ENCODE measurements at regions not wholly inside any gene's neighbourhood (a gene's known extent, or its start where the extent isn't known, plus 50 kb on each side); places are given as distances from the start of the nearest gene placed in this dataset.

DNA sequence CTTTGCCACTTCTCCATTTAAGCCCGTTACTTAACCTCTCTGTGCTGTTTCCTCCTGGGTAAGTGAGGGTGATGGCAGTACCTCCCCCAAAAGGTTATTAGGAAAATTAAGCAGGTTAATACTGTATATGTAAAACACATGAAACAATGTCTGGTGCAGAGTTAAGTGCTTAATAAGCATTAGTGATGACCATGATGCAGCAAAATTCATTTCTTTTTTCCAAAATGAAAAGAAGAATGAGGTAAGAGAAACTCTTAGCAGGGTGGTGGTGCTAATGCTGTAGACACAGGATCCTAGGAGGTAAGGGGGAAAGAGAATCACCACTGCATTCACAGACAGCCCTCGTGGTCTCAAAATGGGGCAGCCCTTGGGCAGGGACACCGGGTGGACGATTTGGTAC is 115.1 kb upstream of the RAI14 start (continued):
- no peak for TF ChIP-seq PRDM10 (IDR thresholded peaks at IDR 0.05; ENCODE audit: partially characterized antibody)

GRCh38 chr5:34542818-34543217 is 113.3 kb upstream of the RAI14 start:
- Histone ChIP-seq H3K79me2 (ENCODE audit: control insufficient read depth, insufficient read depth, low read length) (no peaks in the 10 kb centered on the region), H3K9me1 (ENCODE audit: control insufficient read depth, insufficient read depth, low read length) (no peaks in the 10 kb centered on the region), H2AFZ (ENCODE audit: low read depth, low read length) (no peak overlapping the region), H3K9me3 (replicated peaks; ENCODE audit: control insufficient read depth, insufficient read depth, low read depth, low read length) (peaks cover 19% of the 10 kb centered on the region), H3K27me3 (ENCODE audit: control insufficient read depth in 2 of 2, insufficient read depth in 2 of 2, low read length in 2 of 2) (no peaks in the 10 kb centered on the region), H3K4me2 (ENCODE audit: insufficient read depth, low read length) (no peak overlapping the region), H3K4me1 (replicated peaks in 1 of 2; ENCODE audit: control insufficient read depth in 2 of 2, insufficient read depth in 2 of 2, low read length in 2 of 2) (peaks cover 0 to 3% of the 10 kb centered on the region in 2 experiments; a peak in 2 of 5 replicates), H3K36me3 (ENCODE audit: control insufficient read depth, insufficient read depth, low read length) (no peaks in the 10 kb centered on the region), H4K20me1 (replicated peaks; ENCODE audit: control insufficient read depth, insufficient read depth, low read length) (no peaks in the 10 kb centered on the region), H3K4me3 (no peak overlapping the region), H3K9ac (ENCODE audit: insufficient read depth in 1 of 2, low read depth in 2 of 2, low read length in 2 of 2) (no peak overlapping the region), H3K27ac (ENCODE audit: extremely low read depth, low read depth, low read length) (no peak overlapping the region)
- ChIA-PET CTCF (ENCODE audit: low intra/inter-chr PET ratio) (no interaction called here), POLR2A (no interaction called here)
- BruUV-seq (replicated peaks) = no TSS peak
- 0% methylated on average over 1 of the region's 1 CpG for WGBS (ENCODE audit: insufficient coverage, low coverage, missing lambda C conversion rate)
- FAIRE-seq = no peak
- intact Hi-C loops (cut with micrococcal nuclease) = no loop called here
- no peak for DNase-seq (ENCODE audit: extremely low read depth in 1 of 4, low spot score in 3 of 4)
- in situ Hi-C loops (cut with MboI) = no loop called here
- ATAC-seq = no peak
- TF ChIP-seq HDGF (IDR thresholded peaks at IDR 0.05) (no peak), SIRT6 (IDR thresholded peaks at IDR 0.05; ENCODE audit: low read depth, low read length) (no peak), RHOXF2B (CRISPR knock-in tag; conservative IDR thresholded peaks at IDR 0.05) (no peak), ZFPM2 (CRISPR knock-in tag; IDR thresholded peaks at IDR 0.05) (no peak), ZNF76 (CRISPR knock-in tag; IDR thresholded peaks at IDR 0.05; ENCODE audit: borderline replicate concordance) (no peak), HNRNPK (IDR thresholded peaks at IDR 0.05; ENCODE audit: low read depth, low read length, poor library complexity, severe bottlenecking) (no peak), ZNF232 (CRISPR knock-in tag; IDR thresholded peaks at IDR 0.05) (no peak)

Measured in K562 (cell line).